ACHN (cell line): ENCODE measurements at regions not wholly inside any gene's neighbourhood (a gene's known extent, or its start where the extent isn't known, plus 50 kb on each side); places are given as distances from the start of the nearest gene placed in this dataset.
A peak's percentile ranks its signal among the peaks of the same experiment; 100 is the strongest.
"Not testable (repeated sequence)": the region's sequence is repeated elsewhere in the genome, so short reads cannot be mapped to it uniquely, and the experiment has no call there.

Source experiments
- DNase-seq: peaks from one replicate; pipeline ENCODE4 v3.0.0-alpha.2; 2015
- in situ Hi-C: cut with HindIII; loops from 2 replicates; pipeline ENCODE4 v1.10.0; 2017; ENCODE audit warnings: low sequenced_read_pairs, low pct_ligation_motif_present, low pct_unique_long_range_greater_than_20kb

GRCh38 chr13:80062416-80062815 lies 278.5 kb downstream of the SPRY2 start:
- DNase-seq, in situ Hi-C loops: not testable (repeated sequence)

- in situ Hi-C loops = no loop called here
- no peak for DNase-seq
Measured at GRCh38 chr13:80059789-80060188, 281.1 kb downstream of the SPRY2 start.

DNA sequence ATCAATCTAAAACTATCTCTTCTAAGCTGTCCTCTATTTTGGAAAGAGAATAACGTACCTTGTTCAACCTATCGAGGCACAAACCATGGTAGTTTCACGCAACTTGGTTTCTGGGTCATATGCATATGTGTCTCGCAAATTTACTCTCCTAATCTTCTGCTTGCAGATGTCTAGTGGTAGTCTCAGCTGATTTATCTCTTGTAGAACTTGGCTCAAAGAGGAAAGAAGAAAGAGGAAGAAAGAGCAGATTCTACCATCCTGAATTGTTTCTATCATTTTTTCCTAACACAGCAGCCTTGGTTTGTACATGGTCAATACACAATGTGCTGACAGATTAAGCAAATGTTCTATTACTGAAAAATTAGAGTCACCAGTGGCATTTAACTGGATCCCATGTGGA lies 282.3 kb downstream of the SPRY2 start:
- DNase-seq = no peak
- in situ Hi-C loops = no loop called here

GRCh38 chr13:80055847-80056246 lies 285.1 kb downstream of the SPRY2 start:
- no peak for DNase-seq
- in situ Hi-C loops = no loop called here

DNA sequence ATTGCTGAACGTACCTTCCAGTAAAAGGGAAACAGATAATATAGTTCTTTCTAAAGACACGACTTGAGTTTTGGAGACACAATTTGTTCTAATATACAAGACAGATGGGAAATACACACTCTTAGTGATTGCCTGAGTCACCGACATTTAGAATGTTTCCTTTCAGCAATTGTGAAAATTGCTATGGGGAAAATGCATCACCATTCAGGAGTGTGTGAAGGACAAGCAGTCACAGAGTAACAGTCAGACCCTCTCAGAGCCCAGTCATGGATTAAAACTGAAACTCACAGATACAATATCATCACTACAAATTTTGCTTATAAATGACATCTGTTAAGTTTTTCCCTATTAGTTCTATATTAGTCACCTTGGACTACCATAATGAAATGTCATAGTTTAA lies 286.1 kb downstream of the SPRY2 start:
- in situ Hi-C loops = no loop called here
- no peak for DNase-seq

DNA sequence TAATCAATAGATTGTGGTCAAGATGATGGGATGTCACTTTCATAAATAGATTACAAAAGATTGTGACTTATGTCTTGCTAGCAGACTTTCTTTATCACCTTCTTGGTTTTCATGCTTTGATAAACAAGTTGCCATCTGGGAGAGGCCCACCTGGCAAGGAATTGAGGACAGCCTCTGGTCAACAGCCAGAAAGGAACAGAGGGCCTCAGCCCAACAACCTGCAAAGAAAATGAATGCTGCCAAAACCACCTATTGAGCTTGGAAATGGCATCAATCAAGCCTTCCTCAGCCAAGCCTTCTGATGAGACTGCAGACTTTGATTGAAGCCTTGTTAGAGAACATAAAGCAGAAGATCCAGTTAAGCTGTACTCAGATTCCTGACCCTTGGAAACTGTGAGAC lies 288.6 kb downstream of the SPRY2 start:
- DNase-seq = no peak
- in situ Hi-C loops = no loop called here

GRCh38 chr13:80050252-80050651 lies 290.7 kb downstream of the SPRY2 start:
- no peak for DNase-seq
- in situ Hi-C loops = no loop called here

DNA sequence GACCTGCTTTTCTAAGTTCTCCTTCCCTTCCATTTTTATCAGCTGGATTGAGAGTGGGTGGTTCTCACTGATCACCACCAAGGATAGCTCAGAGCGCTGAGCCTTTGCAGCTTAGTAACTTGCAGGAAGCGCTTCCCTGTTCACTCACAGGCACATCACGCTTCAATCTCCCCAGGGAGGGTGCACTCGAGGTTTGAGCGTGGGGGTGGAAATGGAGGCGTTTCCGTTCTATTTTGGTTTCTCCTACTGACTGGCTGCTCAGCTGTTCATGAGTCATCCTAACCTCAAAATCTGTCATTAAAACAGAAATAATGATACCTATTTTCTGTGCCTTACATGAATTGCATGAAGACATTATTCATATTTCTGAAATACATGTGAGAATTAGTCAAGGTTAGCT lies 292.1 kb downstream of the SPRY2 start:
- DNase-seq = peak; percentile 91
- in situ Hi-C loops = no loop called here

- in situ Hi-C loops = no loop called here
- DNase-seq = no peak
Measured at GRCh38 chr13:80048030-80048429, 292.9 kb downstream of the SPRY2 start.

- DNase-seq = no peak
- in situ Hi-C loops = no loop called here
Measured at GRCh38 chr13:80047406-80047805, 293.5 kb downstream of the SPRY2 start.

DNA sequence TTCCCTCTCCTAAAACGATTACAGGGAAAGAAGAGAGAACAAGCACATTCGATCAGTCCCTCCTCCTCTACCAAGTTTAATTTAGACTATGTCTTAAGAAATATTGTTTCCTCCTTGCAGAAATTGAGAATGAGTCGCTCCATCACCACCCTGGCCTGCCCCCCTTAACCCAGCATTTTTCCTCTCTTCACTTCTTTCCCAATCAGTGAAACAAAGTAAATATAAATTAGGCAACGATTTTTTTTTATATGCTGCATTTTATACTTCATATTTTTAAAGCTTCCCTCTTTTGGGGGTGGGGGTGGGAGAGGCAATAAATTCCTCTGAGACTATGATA lies 300.0 kb downstream of the SPRY2 start:
- in situ Hi-C loops = no loop called here
- no peak for DNase-seq

GRCh38 chr13:80040196-80040980 lies 300.5 kb downstream of the SPRY2 start:
- peak; percentile 90 for DNase-seq
- in situ Hi-C loops = no loop called here

- DNase-seq = no peak
- in situ Hi-C loops = no loop called here
Measured at GRCh38 chr13:80039000-80039399, 301.9 kb downstream of the SPRY2 start.

DNA sequence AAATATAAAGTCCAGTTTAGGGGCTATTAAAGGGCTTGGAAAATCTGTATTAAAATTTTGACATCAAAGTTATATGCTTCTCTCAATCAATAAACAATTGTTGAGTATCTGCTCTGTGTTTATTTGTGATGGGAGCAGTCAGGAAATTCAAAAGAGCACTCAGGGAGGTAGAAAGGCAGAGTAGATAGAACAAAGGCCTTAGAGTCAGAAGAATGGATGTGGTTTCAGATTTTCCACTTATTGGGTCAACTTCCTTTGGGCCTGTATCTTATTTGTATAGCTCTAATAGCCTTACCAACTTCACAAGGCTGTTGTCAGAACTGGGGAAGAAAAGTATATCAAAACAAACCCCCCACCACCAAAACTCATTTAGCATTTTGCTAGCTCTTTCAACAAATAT lies 302.6 kb downstream of the SPRY2 start:
- in situ Hi-C loops = no loop called here
- DNase-seq = no peak

GRCh38 chr13:80037505-80037888 lies 303.4 kb downstream of the SPRY2 start:
- in situ Hi-C loops = no loop called here
- peak; percentile 67 for DNase-seq

DNA sequence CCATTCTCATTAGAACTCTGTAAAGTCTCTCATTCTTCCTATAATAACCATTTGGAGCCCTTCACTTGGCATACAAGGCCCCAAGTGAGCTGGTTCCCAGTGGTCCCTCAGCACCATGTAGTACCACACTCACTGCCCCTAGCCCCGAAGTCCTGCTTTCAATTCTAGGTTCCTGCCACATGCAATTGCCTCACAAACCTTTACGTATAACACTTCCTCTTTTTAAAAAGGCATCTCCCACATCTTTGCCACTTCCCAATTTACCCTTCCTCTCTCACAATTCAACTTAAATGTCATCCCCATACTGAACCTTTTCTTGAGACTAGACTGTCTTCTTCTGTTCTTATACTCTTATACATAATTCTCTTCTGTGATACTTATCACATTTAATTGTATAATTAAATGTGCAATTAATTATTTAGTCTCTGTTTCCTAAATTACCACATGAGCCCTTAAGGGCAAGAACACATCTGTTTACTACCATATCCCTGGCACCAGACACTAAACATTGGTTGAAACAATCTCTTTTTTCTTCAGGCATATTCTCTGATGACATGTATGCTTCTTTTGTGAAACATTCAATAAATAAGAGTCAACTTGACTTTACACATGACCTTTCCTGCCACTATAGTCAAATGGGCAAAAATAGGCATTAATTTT lies 304.0 kb downstream of the SPRY2 start:
- in situ Hi-C loops = no loop called here
- no peak for DNase-seq

DNA sequence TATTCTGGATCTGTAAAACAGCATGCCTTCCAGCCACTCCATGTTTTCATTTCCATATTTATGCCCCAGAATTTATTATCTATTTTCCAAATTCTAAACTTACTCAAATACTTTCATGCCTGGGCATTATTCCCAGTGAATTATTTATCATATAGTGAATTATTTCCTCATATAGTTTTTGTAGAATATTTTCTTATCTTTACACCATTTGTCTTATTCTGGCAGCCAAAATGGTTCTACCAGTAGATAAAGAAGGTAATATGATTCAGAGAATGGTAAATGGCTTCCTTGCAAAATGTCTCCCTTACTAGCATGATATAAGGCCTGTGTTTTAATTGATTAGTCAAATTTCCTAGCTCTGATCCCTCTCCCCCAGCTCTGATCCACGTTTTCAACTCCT lies 305.8 kb downstream of the SPRY2 start:
- DNase-seq = no peak
- in situ Hi-C loops = no loop called here

- in situ Hi-C loops = no loop called here
- DNase-seq = no peak
Measured at GRCh38 chr13:80033951-80034350, 307.0 kb downstream of the SPRY2 start.

DNA sequence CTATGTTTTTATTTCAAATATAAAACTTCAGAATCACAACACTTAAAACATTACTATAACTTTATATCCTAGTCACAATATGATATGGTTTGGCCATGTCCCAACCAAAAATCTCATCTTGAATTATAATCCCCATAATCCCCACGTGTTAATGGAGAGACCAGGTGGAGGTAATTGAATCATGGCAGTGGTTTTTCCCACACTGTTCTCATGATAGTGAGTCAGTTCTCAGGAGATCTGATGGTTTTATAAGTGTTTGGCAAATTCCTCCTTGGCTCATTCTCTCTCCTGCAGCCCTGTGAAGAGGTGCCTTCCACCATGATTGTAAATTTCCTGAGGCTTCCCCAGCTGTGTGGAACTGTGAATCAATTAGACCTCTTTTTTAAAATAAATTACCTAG lies 307.6 kb downstream of the SPRY2 start:
- DNase-seq = no peak

GRCh38 chr13:80030491-80030890 lies 310.4 kb downstream of the SPRY2 start:
- peak; percentile 42 for DNase-seq
- in situ Hi-C loops = no loop called here

More for the DNA sequence above, 307.6 kb downstream of the SPRY2 start:
- in situ Hi-C loops = no loop called here
